ENCODE measurements at regions not wholly inside any gene's neighbourhood (a gene's known extent, or its start where the extent isn't known, plus 50 kb on each side); places are given as distances from the start of the nearest gene placed in this dataset.
A peak's percentile ranks its signal among the peaks of the same experiment; 100 is the strongest.

DNA sequence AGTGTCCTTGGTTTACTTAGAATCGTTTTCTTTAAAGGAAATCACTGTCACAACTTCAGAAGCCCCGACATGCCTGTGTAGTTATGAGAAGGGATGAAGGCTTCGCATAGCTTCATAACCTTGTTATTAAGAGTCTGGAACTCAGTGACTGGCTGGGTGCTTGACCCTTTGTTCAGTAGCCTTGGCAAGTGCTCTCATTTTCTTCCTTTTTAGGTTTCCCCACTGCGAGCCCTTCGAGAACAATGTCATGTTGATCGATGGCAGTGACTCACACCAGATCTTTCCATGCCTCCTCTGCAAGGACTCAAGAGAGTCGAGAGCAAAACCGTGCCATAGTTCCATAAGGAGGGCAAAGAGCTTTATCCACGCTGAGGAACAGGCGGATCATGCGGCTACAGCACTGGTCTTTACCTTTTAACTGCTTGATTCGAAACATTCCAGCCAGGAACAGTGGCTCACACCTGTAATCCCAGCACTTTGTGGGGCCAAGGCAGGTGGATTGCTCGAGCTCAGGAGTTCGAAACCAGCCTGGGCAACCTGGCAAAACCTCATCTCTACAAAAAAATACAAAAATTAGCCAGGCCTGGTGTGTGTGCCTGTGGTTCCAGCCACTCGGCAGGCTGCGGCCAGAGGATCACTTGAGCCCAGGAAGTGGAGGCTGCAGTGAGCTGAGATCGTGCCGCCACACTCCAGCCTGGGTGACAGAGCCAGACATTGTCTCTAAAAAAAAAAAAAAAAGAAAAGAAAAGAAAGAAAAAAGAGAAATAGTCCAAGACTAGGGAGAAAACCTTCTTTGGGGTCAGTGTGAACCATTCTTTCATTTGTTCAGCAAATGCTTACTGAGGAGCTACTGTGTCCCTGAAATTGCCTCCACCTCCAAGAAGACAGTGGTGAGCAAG is 95.4 kb upstream of the ERRFI1 start:
- no TSS peak for BruUV-seq (replicated peaks)
- no peaks in the 10 kb centered on the region for H4K20me1 ChIP-seq (ENCODE audit: insufficient read depth, low read length)
- H3K4me2 ChIP-seq (ENCODE audit: low read depth, low read length) = peak overlapping the region; percentile 27; the same call in 1 of the 2 replicates
- 0 out of 2 replicates have a peak, but pooled peaks have one; percentile 14 for TF ChIP-seq CEBPB (IDR thresholded peaks at IDR 0.05; ENCODE audit: low read depth, low read length)
- TF ChIP-seq NFE2L2 (IDR thresholded peaks at IDR 0.05; ENCODE audit: low read depth, low read length) = no peak
- TF ChIP-seq, protein P1, sequence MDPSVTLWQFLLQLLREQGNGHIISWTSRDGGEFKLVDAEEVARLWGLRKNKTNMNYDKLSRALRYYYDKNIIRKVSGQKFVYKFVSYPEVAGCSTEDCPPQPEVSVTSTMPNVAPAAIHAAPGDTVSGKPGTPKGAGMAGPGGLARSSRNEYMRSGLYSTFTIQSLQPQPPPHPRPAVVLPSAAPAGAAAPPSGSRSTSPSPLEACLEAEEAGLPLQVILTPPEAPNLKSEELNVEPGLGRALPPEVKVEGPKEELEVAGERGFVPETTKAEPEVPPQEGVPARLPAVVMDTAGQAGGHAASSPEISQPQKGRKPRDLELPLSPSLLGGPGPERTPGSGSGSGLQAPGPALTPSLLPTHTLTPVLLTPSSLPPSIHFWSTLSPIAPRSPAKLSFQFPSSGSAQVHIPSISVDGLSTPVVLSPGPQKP (IDR thresholded peaks at IDR 0.05; ENCODE audit: borderline replicate concordance, low read depth, low read length) = no peak
- TF ChIP-seq, protein P2, sequence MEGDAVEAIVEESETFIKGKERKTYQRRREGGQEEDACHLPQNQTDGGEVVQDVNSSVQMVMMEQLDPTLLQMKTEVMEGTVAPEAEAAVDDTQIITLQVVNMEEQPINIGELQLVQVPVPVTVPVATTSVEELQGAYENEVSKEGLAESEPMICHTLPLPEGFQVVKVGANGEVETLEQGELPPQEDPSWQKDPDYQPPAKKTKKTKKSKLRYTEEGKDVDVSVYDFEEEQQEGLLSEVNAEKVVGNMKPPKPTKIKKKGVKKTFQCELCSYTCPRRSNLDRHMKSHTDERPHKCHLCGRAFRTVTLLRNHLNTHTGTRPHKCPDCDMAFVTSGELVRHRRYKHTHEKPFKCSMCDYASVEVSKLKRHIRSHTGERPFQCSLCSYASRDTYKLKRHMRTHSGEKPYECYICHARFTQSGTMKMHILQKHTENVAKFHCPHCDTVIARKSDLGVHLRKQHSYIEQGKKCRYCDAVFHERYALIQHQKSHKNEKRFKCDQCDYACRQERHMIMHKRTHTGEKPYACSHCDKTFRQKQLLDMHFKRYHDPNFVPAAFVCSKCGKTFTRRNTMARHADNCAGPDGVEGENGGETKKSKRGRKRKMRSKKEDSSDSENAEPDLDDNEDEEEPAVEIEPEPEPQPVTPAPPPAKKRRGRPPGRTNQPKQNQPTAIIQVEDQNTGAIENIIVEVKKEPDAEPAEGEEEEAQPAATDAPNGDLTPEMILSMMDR (conservative IDR thresholded peaks at IDR 0.05; ENCODE audit: low read depth, low read length) = no peak
- TF ChIP-seq MAFK (IDR thresholded peaks at IDR 0.05; ENCODE audit: low read depth, low read length) = no peak
- no peak for TF ChIP-seq MAZ (IDR thresholded peaks at IDR 0.05; ENCODE audit: borderline replicate concordance, low read depth, low read length)
- TF ChIP-seq BHLHE40 (IDR thresholded peaks at IDR 0.05; ENCODE audit: low read depth, low read length) = 0 out of 2 replicates have a peak, but pooled peaks have one; percentile 16
- peak; percentile 81 for TF ChIP-seq FOS (IDR thresholded peaks at IDR 0.05; ENCODE audit: low read depth, low read length)
- intact Hi-C loops (cut with micrococcal nuclease) (no loop called here), dilution Hi-C loops (cut with HindIII; ENCODE audit: low sequenced_read_pairs, unreplicated experiment) (no loop called here), in situ Hi-C loops (cut with MboI; ENCODE audit: low sequenced_read_pairs) (loop anchor here (10.0 kb wide), 1 partner anchor 87 kb away; no protein-coding TSS in a partner anchor)
- H2AFZ ChIP-seq (replicated peaks; ENCODE audit: low read length, poor library complexity) = peak overlapping the region; percentile 79
- peak overlapping the region; percentile 84 for H3K4ac ChIP-seq (ENCODE audit: low read depth, low read length)
- peak overlapping the region; percentile 61 for H3K9ac ChIP-seq (ENCODE audit: low read depth, low read length)
- H2BK120ac ChIP-seq (ENCODE audit: low read depth, low read length) = peak overlapping the region; percentile 92
- peak overlapping the region; percentile 89 for H4K5ac ChIP-seq (ENCODE audit: low read depth, low read length)
- ChIA-PET CTCF (interaction anchor here (0.6 to 2.4 kb wide), 3 partner anchors 13 to 32 kb away, joined by 3 to 4 read pairs (median 3); no protein-coding TSS in a partner anchor), POLR2A (ENCODE audit: unreplicated experiment) (interaction anchor here (1.0 kb wide), 2 partner anchors 25 to 27 kb away, joined by 3 read pairs; no protein-coding TSS in a partner anchor)
- 68% methylated on average over 11 of the region's 18 CpGs; no CpG with 5 or more reads in 1 of the 2 experiments for WGBS, 2 experiments (ENCODE audit: extremely low coverage in 2 of 2, insufficient read length in 1 of 2)
- H3K36me3 ChIP-seq (ENCODE audit: control insufficient read depth, insufficient read depth, low read length) = no peaks in the 10 kb centered on the region
- peak overlapping the region; percentile 61 for H2AK9ac ChIP-seq (replicated peaks; ENCODE audit: low read depth, low read length, poor library complexity)
- peak overlapping the region; percentile 92 for H2BK20ac ChIP-seq (ENCODE audit: low read depth, low read length)
- H3K14ac ChIP-seq (replicated peaks; ENCODE audit: low read depth, low read length) = peak overlapping the region; percentile 93
- H2BK5ac ChIP-seq (ENCODE audit: low read depth, low read length, poor library complexity, severe bottlenecking) = peak overlapping the region; percentile 96
- H3K79me1 ChIP-seq (ENCODE audit: low read depth in 1 of 2, low read length in 2 of 2) = no peaks in the 10 kb centered on the region
- H3K9me3 ChIP-seq (ENCODE audit: control insufficient read depth, insufficient read depth, low read length) = no peaks in the 10 kb centered on the region
- H3K27me3 ChIP-seq (ENCODE audit: control insufficient read depth, insufficient read depth, low read length) = no peaks in the 10 kb centered on the region
- DNase-seq (peak; percentile 94), ATAC-seq (ENCODE audit: low read depth) (peak; percentile 48)
- no peak overlapping the region for H3K4me3 ChIP-seq (ENCODE audit: insufficient read depth, low read depth, low read length)
- peak overlapping the region; percentile 68 for H3K23ac ChIP-seq (ENCODE audit: low read depth, low read length)
- peaks cover 33% of the 10 kb centered on the region for H3K4me1 ChIP-seq (ENCODE audit: control insufficient read depth, insufficient read depth, low read length)
- peak overlapping the region; percentile 93 for H3K56ac ChIP-seq (ENCODE audit: extremely low read depth, insufficient read depth, low read length)
- H3K9me1 ChIP-seq (ENCODE audit: insufficient read depth, low read length) = peaks cover 14% of the 10 kb centered on the region
- H2BK15ac ChIP-seq (ENCODE audit: low read depth, low read length) = peak overlapping the region; percentile 97
- peak overlapping the region; percentile 93 for H3K27ac ChIP-seq (ENCODE audit: insufficient read depth, low read length)
- H4K8ac ChIP-seq (ENCODE audit: low read depth in 2 of 2, low read length in 2 of 2) = peak overlapping the region; percentile 82
- H3K18ac ChIP-seq (ENCODE audit: low read depth, low read length) = peak overlapping the region; percentile 89
- H2AK5ac ChIP-seq (ENCODE audit: low read depth, low read length) = peak overlapping the region; percentile 94
- H4K91ac ChIP-seq (ENCODE audit: insufficient read depth, low read depth, low read length) = peak overlapping the region; percentile 77
